ENCODE measurements at regions not wholly inside any gene's neighbourhood (a gene's known extent, or its start where the extent isn't known, plus 50 kb on each side); places are given as distances from the start of the nearest gene placed in this dataset.

DNA sequence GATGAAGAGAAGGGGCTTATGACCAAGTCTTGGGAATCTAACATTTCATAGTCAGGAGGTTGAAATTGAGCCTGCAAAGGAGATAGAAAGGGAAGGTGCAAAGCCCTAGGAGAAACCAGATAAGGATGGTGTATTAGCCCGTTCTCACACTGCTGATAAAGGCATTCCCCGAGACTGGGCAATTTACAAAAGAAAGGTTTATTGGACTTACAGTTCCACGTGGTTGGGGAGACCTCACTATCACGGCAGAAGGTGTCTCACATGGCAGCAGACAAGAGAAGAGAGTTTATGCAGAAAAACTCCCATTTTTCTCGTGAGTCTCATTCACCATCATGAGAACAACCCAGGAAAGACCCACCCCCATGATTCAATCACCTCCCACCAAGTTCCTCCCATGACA is 129.5 kb upstream of the LNX1 start:
- H3K4me3 ChIP-seq (replicated peaks; ENCODE audit: low read depth, low read length), result no peak overlapping the region
- TF ChIP-seq, protein P1, sequence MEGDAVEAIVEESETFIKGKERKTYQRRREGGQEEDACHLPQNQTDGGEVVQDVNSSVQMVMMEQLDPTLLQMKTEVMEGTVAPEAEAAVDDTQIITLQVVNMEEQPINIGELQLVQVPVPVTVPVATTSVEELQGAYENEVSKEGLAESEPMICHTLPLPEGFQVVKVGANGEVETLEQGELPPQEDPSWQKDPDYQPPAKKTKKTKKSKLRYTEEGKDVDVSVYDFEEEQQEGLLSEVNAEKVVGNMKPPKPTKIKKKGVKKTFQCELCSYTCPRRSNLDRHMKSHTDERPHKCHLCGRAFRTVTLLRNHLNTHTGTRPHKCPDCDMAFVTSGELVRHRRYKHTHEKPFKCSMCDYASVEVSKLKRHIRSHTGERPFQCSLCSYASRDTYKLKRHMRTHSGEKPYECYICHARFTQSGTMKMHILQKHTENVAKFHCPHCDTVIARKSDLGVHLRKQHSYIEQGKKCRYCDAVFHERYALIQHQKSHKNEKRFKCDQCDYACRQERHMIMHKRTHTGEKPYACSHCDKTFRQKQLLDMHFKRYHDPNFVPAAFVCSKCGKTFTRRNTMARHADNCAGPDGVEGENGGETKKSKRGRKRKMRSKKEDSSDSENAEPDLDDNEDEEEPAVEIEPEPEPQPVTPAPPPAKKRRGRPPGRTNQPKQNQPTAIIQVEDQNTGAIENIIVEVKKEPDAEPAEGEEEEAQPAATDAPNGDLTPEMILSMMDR (IDR thresholded peaks at IDR 0.05; ENCODE audit: low read depth, low read length, missing control alignments), result no peak
- DNase-seq (ENCODE audit: extremely low read depth, low read depth), result no peak

DNA sequence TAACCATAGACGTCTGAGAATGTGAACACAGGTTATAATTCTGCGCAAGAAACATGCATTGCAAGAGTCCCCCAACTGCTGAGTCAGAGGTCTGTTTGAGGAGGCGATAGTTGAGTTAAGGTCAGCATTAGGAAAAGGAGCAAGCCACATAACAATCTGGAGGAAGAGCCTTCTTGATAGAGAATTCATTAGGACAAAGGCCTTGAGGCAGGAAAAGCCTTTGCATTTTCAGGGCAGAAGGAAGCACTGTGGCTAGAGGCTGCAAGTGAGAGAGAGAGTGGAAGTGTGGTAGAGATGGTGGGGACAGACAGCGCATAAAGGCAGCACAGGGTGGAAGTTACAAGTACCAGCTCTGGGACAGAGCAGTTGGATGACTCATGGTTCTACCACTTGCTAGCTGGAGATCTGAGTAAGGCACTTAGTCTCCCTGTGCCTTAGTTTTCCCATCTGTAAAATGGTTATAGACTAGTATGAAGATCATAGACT is 125.8 kb upstream of the LNX1 start:
- H3K4me3 ChIP-seq (replicated peaks; ENCODE audit: low read depth, low read length), result no peak overlapping the region
- no peak for DNase-seq (ENCODE audit: extremely low read depth, low read depth)
- TF ChIP-seq, protein P1 (IDR thresholded peaks at IDR 0.05; ENCODE audit: low read depth, low read length, missing control alignments), result no peak

DNA sequence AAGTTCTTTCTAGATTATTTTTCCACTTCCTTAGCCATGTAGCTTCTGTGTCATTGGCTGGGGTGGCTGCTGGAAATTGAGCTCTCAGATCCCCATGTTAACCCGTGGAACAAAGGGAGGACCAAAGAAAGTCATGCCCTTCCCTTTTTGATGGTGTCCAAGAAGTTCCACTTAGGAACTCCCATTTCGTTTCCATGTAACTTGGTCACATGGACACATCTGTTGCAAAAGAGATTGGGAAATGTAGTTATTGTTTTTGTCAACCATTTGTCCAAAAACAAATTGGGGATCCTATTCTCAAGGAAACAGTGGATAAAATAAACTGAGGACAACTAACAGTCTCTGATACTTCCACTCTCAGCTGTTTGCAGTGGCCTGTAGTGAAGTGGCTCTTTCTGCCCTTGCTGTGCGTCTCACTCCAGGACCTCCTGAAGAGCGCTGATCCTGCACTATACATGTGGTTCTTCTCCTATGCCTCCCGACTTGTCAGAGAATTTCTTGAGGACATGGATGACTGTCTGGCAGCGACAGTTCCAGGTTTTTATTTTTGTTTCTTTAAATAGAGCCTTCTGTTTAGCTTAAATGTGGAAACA is 125.3 kb upstream of the LNX1 start:
- H3K4me3 ChIP-seq (replicated peaks; ENCODE audit: low read depth, low read length), result no peak overlapping the region
- TF ChIP-seq, protein P1 (IDR thresholded peaks at IDR 0.05; ENCODE audit: low read depth, low read length, missing control alignments), result no peak
- no peak for DNase-seq (ENCODE audit: extremely low read depth, low read depth)

DNA sequence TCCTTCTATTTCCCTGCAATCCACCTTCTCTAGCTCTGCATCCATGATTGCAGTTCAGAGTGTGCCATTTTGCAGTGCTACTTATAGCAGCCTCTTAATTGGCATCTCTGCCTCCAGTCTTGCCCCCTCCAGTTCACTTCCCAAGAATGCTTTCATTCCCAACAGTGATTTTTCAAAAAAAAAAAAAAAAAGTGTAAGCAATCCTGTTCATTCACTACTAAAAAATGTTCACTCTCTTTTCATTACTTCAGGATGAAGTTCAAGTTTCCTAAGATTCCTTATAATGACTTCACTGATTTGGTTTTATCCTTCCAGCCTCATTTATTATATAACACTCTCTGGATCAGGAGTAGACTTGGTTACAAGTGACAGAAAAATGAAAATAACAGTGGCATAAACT is 124.7 kb upstream of the LNX1 start:
- TF ChIP-seq, protein P1 (IDR thresholded peaks at IDR 0.05; ENCODE audit: low read depth, low read length, missing control alignments), result no peak
- no peak overlapping the region for H3K4me3 ChIP-seq (replicated peaks; ENCODE audit: low read depth, low read length)
- no peak for DNase-seq (ENCODE audit: extremely low read depth, low read depth)

DNA sequence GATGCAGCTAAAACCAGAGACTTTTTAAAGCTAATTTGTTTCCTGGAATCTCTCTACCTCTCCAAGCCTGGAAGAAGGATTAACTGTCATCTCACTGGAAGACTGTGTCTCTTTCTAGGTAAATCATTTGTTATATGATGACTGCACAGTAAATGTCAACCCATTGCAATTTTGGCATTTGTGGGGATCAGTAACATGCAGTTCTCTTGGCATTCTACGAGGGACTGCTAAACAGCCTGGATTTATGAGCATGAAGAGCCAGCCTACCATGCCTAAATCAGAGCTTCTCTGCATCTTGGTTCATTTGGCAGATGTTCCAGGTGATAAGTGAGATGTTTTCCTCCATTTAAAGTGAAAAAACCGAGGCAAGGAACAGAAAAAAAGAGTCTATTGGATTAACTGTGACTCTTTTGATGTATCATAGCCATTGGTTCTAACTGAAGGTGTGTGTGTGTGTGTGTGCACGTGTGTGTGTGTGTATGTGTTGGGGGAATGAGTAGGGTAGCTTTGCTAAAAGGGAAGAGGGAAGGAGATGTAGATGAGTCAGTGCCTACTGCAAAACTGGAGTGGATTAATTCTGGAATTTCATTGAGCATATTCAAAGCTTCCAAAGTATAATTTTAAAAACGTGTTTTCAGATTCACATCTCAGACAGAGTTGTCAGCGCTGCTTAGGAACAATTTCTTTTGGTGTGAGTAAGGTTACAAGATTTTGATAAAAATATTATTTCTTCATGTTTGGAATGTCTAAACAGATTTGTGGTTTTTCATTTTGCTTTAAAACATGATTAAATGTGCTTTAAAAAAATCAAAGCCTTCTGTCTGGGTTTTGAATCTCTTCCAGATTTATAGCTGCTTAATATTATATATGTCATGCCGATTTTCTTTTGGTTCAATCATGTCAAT is 123.2 kb upstream of the LNX1 start:
- TF ChIP-seq, protein P1 (IDR thresholded peaks at IDR 0.05; ENCODE audit: low read depth, low read length, missing control alignments), result no peak
- H3K4me3 ChIP-seq (replicated peaks; ENCODE audit: low read depth, low read length), result no peak overlapping the region
- DNase-seq (ENCODE audit: extremely low read depth, low read depth), result peak; percentile 57

DNA sequence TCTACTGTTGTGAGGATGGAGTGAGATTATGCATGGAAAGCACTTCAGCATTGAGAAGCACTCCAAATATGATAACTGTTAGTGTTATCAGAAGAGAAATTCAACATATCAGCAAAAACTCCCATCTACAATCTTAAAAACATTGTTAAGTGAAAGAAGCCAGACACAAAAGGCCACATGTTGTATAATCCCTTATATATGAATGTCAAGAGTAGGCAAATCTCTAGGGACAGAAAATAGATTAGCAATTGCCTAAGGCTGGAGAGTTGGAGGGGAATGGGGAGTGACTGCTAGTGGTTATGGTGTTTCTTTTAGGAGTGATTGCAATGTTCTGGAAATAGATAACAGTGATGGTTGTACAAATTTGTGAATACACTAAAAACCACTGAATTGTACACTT is 122.5 kb upstream of the LNX1 start:
- TF ChIP-seq, protein P1 (IDR thresholded peaks at IDR 0.05; ENCODE audit: low read depth, low read length, missing control alignments), result no peak
- no peak for DNase-seq (ENCODE audit: extremely low read depth, low read depth)
- H3K4me3 ChIP-seq (replicated peaks; ENCODE audit: low read depth, low read length), result no peak overlapping the region
